Spleen (tissue), 11 donors: ENCODE measurements at regions not wholly inside any gene's neighbourhood (a gene's known extent, or its start where the extent isn't known, plus 50 kb on each side); places are given as distances from the start of the nearest gene placed in this dataset.

Experiments
- DNase-seq: peaks from one replicate; pipeline ENCODE4 v3.0.0-alpha.2; 2020
- H3K27ac ChIP-seq, 8 donors: fragments of 200-600 bp; sonication (generic) in 7 of 8; 1 replicate in 4 of 8; 2 replicates in 4 of 8; pipeline versions ENCODE4 v1.5.0 to v1.8.0; 2016 to 2021; ENCODE audit warnings: inconsistent platforms in 4 of 8, mild to moderate bottlenecking in 4 of 8, moderate library complexity in 1 of 8
- H3K27me3 ChIP-seq, 7 donors: fragments of 200-600 bp; sonication (generic) in 6 of 7; replicated peaks in 1 of 7; 1 replicate in 4 of 7; 2 replicates in 3 of 7; pipeline versions ENCODE4 v1.5.0 to v1.8.0; 2016 to 2021; ENCODE audit warnings: inconsistent platforms in 3 of 7, mild to moderate bottlenecking in 1 of 7
- H3K36me3 ChIP-seq, 6 donors: fragments of 200-600 bp; sonication (generic) in 5 of 6; 1 replicate in 4 of 6; 2 replicates in 2 of 6; pipeline versions ENCODE4 v1.5.0 to v1.8.0; 2016 to 2021; ENCODE audit warnings: inconsistent platforms in 2 of 6
- H3K4me1 ChIP-seq, 6 donors: fragments of 200-600 bp; sonication (generic) in 5 of 6; 1 replicate in 3 of 6; 2 replicates in 3 of 6; pipeline versions ENCODE4 v1.5.0 to v1.8.0; 2016 to 2021; ENCODE audit warnings: inconsistent platforms in 3 of 6
- H3K4me3 ChIP-seq, 8 donors: fragments of 200-600 bp; sonication (generic) in 7 of 8; 1 replicate in 4 of 8; 2 replicates in 4 of 8; pipeline versions ENCODE4 v1.5.0 to v1.8.0; 2016 to 2021; ENCODE audit warnings: inconsistent platforms in 4 of 8, mild to moderate bottlenecking in 4 of 8, moderate library complexity in 2 of 8
- H3K9me3 ChIP-seq, 8 donors: fragments of 200-600 bp; sonication (generic) in 7 of 8; 1 replicate in 4 of 8; 2 replicates in 4 of 8; pipeline versions ENCODE4 v1.5.0 to v1.8.0; 2016 to 2021; ENCODE audit warnings: inconsistent platforms in 4 of 8
- CTCF ChIP-seq, 11 experiments: fragments of 200-600 bp in 7 of 11; fragments of 450-650 bp in 4 of 11; sonication (generic) in 4 of 11; IDR thresholded peaks in 8 of 11; conservative IDR thresholded peaks in 3 of 11; 1 replicate in 7 of 11; 2 replicates in 4 of 11; pipeline versions ENCODE4 v1.4.0 to v1.8.0; 2016 to 2021; ENCODE audit warnings: antibody characterized with exemption in 11 of 11, inconsistent platforms in 4 of 11, mild to moderate bottlenecking in 1 of 11
- POLR2A ChIP-seq, 3 donors: fragments of 450-650 bp; IDR thresholded peaks; one replicate each; pipeline ENCODE4 v1.5.1; 2017; ENCODE audit warnings: antibody characterized with exemption in 3 of 3, mild to moderate bottlenecking in 1 of 3
- POLR2AphosphoS5 ChIP-seq, 3 donors: sonication (generic); formaldehyde crosslinking; IDR thresholded peaks; one replicate each; pipeline ENCODE4 v1.5.1; 2017; ENCODE audit warnings: antibody characterized with exemption in 3 of 3
- WGBS, 5 donors: extraction: QIAGEN DNeasy Blood & Tissue Kit in 3 of 5; methylation state at CpG; one replicate each; pipeline versions ENCODE4 v1.1.5 to v1.1.7; 2013 to 2018; 5-methylcytosine and 5-hydroxymethylcytosine counted together
- intact Hi-C: fragments of 100-400 bp; cut with DNase I; formaldehyde crosslinking; loops from one replicate; pipeline ENCODE4 v1.15.0; 2023; ENCODE audit warnings: low total_unique reads
- donor health status: healthy with polysubstance abuse.
- donor health status: DM: no; HTN: no; CAD: no; lungs with moderate emphysema.
- donor health status: DM: no; HTN: no; CAD: no.
- donor health status: Bipolar disorder and iron deficiency.
- donor health status: healthy.
- donor health status: DM: no; HTN: no; CAD: no.
- donor health status: DM: yes; HTN: yes; CAD: no.

GRCh38 chr6:48809700-48810099 lies 653.4 kb downstream of the MMUT start:
- intact Hi-C loops: no loop called here
- no peaks in the 10 kb centered on the region for H3K9me3 ChIP-seq
- WGBS, 5 donors: 72 to 88% (median 79%) methylated on average over 2 of the region's 2 CpGs
- no peaks in the 10 kb centered on the region for H3K36me3 ChIP-seq
- H3K4me1 ChIP-seq: no peaks in the 10 kb centered on the region
- H3K27ac ChIP-seq: no peak overlapping the region
- no peak overlapping the region for H3K4me3 ChIP-seq
- H3K27me3 ChIP-seq: no peaks in the 10 kb centered on the region
- DNase-seq: no peak
- TF ChIP-seq POLR2A (IDR thresholded peaks at IDR 0.05) (no peak), CTCF (IDR thresholded peaks at IDR 0.05 in 8 of 11, conservative IDR thresholded peaks at IDR 0.05 in 3 of 11) (no peak), POLR2AphosphoS5 (IDR thresholded peaks at IDR 0.05) (no peak)

GRCh38 chr6:48809245-48809644 lies 653.8 kb downstream of the MMUT start:
- intact Hi-C loops: no loop called here
- Histone ChIP-seq H3K27ac (no peak overlapping the region), H3K36me3 (no peaks in the 10 kb centered on the region), H3K4me1 (no peaks in the 10 kb centered on the region), H3K27me3 (no peaks in the 10 kb centered on the region), H3K9me3 (no peaks in the 10 kb centered on the region), H3K4me3 (no peak overlapping the region)
- no peak for DNase-seq
- 74 to 90% (median 78%) methylated on average over 4 of the region's 4 CpGs for WGBS, 5 donors
- no peak for TF ChIP-seq POLR2AphosphoS5 (IDR thresholded peaks at IDR 0.05)
- no peak for TF ChIP-seq CTCF (IDR thresholded peaks at IDR 0.05 in 8 of 11, conservative IDR thresholded peaks at IDR 0.05 in 3 of 11)
- TF ChIP-seq POLR2A (IDR thresholded peaks at IDR 0.05): no peak

- Histone ChIP-seq H3K9me3 (peaks cover 0 to 5% (median 0%) of the 10 kb centered on the region in 8 donors), H3K36me3 (no peaks in the 10 kb centered on the region), H3K4me3 (no peak overlapping the region), H3K27me3 (no peaks in the 10 kb centered on the region), H3K27ac (no peak overlapping the region), H3K4me1 (no peaks in the 10 kb centered on the region)
- TF ChIP-seq POLR2A (IDR thresholded peaks at IDR 0.05) (no peak), POLR2AphosphoS5 (IDR thresholded peaks at IDR 0.05) (no peak), CTCF (IDR thresholded peaks at IDR 0.05 in 8 of 11, conservative IDR thresholded peaks at IDR 0.05 in 3 of 11) (no peak)
- WGBS, 5 donors: 82 to 87% (median 84%) methylated on average over 3 of the region's 3 CpGs
- intact Hi-C loops: no loop called here
- DNase-seq: no peak
These were observed 664.8 kb downstream of the MMUT start for GRCh38 chr6:48798296-48798695.

GRCh38 chr6:48782225-48782624 lies 671.2 kb upstream of the PTCHD4 start:
- DNase-seq: no peak
- H3K36me3 ChIP-seq: no peaks in the 10 kb centered on the region
- no peak overlapping the region for H3K4me3 ChIP-seq
- intact Hi-C loops: no loop called here
- 72 to 88% (median 76%) methylated on average over 6 of the region's 6 CpGs for WGBS, 5 donors
- H3K27ac ChIP-seq: no peak overlapping the region
- peaks cover 0 to 9% (median 0%) of the 10 kb centered on the region in 8 donors for H3K9me3 ChIP-seq
- no peaks in the 10 kb centered on the region for H3K27me3 ChIP-seq
- TF ChIP-seq CTCF (IDR thresholded peaks at IDR 0.05 in 8 of 11, conservative IDR thresholded peaks at IDR 0.05 in 3 of 11) (no peak), POLR2AphosphoS5 (IDR thresholded peaks at IDR 0.05) (no peak), POLR2A (IDR thresholded peaks at IDR 0.05) (no peak)
- no peaks in the 10 kb centered on the region for H3K4me1 ChIP-seq
